K562 (cell line): ENCODE measurements at regions not wholly inside any gene's neighbourhood (a gene's known extent, or its start where the extent isn't known, plus 50 kb on each side); places are given as distances from the start of the nearest gene placed in this dataset.

ENCODE experiments used
- ADNP ChIP-seq: fragments of 200-800 bp; sonication (Bioruptor generic); IDR thresholded peaks from 2 replicates; pipeline ENCODE4 v1.6.1; 2016; ENCODE audit warnings: missing genetic modification characterization, missing compliant biosample characterization
- CTCF ChIP-seq, 3 experiments: IDR thresholded peaks in 2 of 3; conservative IDR thresholded peaks in 1 of 3; 2 replicates each; pipeline ENCODE4 v1.5.1; 2011 to 2012; ENCODE audit warnings: low read length in 3 of 3, mild to moderate bottlenecking in 3 of 3, control low read depth in 2 of 3, improper control_type of control experiment in 1 of 3, inconsistent platforms in 1 of 3, low read depth in 1 of 3, mixed read lengths in 1 of 3, moderate library complexity in 1 of 3; ENCODE audit not compliant: insufficient read depth in 2 of 3
- HCFC1 ChIP-seq: IDR thresholded peaks from 2 replicates; pipeline ENCODE4 v1.6.1; 2012; ENCODE audit warnings: low read depth, low read length, improper control_type of control experiment
- ILK ChIP-seq: fragments of 450-650 bp; IDR thresholded peaks from 2 replicates; pipeline ENCODE4 v1.6.1; 2016; ENCODE audit warnings: missing genetic modification characterization, low read depth, mild to moderate bottlenecking, missing compliant biosample characterization, moderate library complexity, borderline replicate concordance
- NFYB ChIP-seq: IDR thresholded peaks from 2 replicates; pipeline ENCODE4 v1.6.1; 2011; ENCODE audit warnings: mild to moderate bottlenecking, moderate library complexity; ENCODE audit not compliant: insufficient read length; ENCODE audit errors: extremely low read depth
- RCOR1 ChIP-seq, 2 experiments: IDR thresholded peaks; 2 replicates each; pipeline ENCODE4 v1.6.1; 2012; ENCODE audit warnings: low read depth in 2 of 2, low read length in 2 of 2, borderline replicate concordance in 1 of 2, improper control_type of control experiment in 1 of 2
- RHOXF2B ChIP-seq: fragments of 250-450 bp; sonication (Bioruptor Pico); conservative IDR thresholded peaks from 2 replicates; pipeline ENCODE4 v1.5.1; 2021
- SIN3A ChIP-seq, 2 experiments: fragments of 150-350 bp in 1 of 2; IDR thresholded peaks; 2 replicates each; pipeline ENCODE4 v1.6.1; 2011 to 2016; ENCODE audit warnings: borderline replicate concordance in 2 of 2, low read depth in 2 of 2, low read length in 2 of 2, mild to moderate bottlenecking in 2 of 2, moderate library complexity in 2 of 2; ENCODE audit not compliant: control insufficient read depth in 1 of 2
- SP1 ChIP-seq: sonication (generic); formaldehyde crosslinking; IDR thresholded peaks from 2 replicates; pipeline ENCODE4 v1.8.1; 2022; ENCODE audit warnings: mild to moderate bottlenecking, missing genetic modification reagents
- ZNF24 ChIP-seq: fragments of 450-650 bp; IDR thresholded peaks from 2 replicates; pipeline ENCODE4 v1.6.1; 2016
- ZNF274 ChIP-seq: IDR thresholded peaks from 2 replicates; pipeline ENCODE4 v1.6.1; 2011; ENCODE audit warnings: low read depth, mild to moderate bottlenecking, low read length, moderate library complexity, borderline replicate concordance

- TF ChIP-seq SIN3A (IDR thresholded peaks at IDR 0.05; ENCODE audit: borderline replicate concordance in 2 of 2, control insufficient read depth in 1 of 2, low read depth in 2 of 2, low read length in 2 of 2) (no peak), CTCF (IDR thresholded peaks at IDR 0.05 in 2 of 3, conservative IDR thresholded peaks at IDR 0.05 in 1 of 3; ENCODE audit: insufficient read depth in 2 of 3, low read depth in 1 of 3, low read length in 3 of 3) (no peak), HCFC1 (no peak), ILK (no peak), RCOR1 (IDR thresholded peaks at IDR 0.05; ENCODE audit: borderline replicate concordance in 1 of 2, low read depth in 2 of 2, low read length in 2 of 2) (no peak), ZNF274 (no peak), ZNF24 (no peak), NFYB (no peak), SP1 (CRISPR knock-in tag) (no peak), ADNP (tag) (no peak), RHOXF2B (no peak)
Observed at GRCh38 chr9:87073692-87074091, 126.4 kb upstream of the GAS1 start.
